Thyroid gland (tissue), 4 donors: ENCODE measurements at regions not wholly inside any gene's neighbourhood (a gene's known extent, or its start where the extent isn't known, plus 50 kb on each side); places are given as distances from the start of the nearest gene placed in this dataset.

Experiments used
- POLR2A ChIP-seq, 2 donors: fragments of 450-650 bp; IDR thresholded peaks; one replicate each; pipeline ENCODE4 v1.6.1; 2017; ENCODE audit warnings: antibody characterized with exemption in 2 of 2, mild to moderate bottlenecking in 2 of 2, moderate library complexity in 1 of 2
- TF ChIP-seq, protein P1 (sequence below), 6 experiments: fragments of 200-600 bp in 3 of 6; fragments of 450-650 bp in 3 of 6; sonication (generic) in 3 of 6; IDR thresholded peaks; one replicate each; pipeline ENCODE4 v1.5.1; 2016 to 2019; ENCODE audit warnings: antibody characterized with exemption in 6 of 6, mild to moderate bottlenecking in 2 of 6, inconsistent platforms in 1 of 6, moderate library complexity in 1 of 6

DNA sequence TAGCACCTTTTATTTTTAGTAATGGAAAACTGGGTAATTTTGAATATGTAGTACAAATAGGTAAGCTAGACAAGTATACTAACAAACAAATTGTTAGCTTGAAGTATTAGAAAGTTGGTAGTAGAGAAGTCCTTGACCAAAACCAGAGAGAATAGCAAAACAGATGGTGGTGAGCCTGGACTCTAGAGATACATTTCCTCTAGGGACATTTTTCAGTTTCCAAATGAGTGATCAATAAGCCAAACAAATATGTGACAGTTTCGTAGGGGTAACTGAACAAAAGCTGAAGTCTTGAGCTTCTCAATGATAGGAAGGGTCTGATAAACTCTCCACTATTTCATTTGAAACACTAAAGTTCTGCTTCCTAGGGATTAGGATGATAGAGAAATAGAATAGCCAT is 692.0 kb upstream of the FAM98A start:
- TF ChIP-seq, protein P1, sequence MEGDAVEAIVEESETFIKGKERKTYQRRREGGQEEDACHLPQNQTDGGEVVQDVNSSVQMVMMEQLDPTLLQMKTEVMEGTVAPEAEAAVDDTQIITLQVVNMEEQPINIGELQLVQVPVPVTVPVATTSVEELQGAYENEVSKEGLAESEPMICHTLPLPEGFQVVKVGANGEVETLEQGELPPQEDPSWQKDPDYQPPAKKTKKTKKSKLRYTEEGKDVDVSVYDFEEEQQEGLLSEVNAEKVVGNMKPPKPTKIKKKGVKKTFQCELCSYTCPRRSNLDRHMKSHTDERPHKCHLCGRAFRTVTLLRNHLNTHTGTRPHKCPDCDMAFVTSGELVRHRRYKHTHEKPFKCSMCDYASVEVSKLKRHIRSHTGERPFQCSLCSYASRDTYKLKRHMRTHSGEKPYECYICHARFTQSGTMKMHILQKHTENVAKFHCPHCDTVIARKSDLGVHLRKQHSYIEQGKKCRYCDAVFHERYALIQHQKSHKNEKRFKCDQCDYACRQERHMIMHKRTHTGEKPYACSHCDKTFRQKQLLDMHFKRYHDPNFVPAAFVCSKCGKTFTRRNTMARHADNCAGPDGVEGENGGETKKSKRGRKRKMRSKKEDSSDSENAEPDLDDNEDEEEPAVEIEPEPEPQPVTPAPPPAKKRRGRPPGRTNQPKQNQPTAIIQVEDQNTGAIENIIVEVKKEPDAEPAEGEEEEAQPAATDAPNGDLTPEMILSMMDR (IDR thresholded peaks at IDR 0.05): no peak
- TF ChIP-seq POLR2A (IDR thresholded peaks at IDR 0.05): no peak
